ENCODE measurements at regions not wholly inside any gene's neighbourhood (a gene's known extent, or its start where the extent isn't known, plus 50 kb on each side); places are given as distances from the start of the nearest gene placed in this dataset.

DNA sequence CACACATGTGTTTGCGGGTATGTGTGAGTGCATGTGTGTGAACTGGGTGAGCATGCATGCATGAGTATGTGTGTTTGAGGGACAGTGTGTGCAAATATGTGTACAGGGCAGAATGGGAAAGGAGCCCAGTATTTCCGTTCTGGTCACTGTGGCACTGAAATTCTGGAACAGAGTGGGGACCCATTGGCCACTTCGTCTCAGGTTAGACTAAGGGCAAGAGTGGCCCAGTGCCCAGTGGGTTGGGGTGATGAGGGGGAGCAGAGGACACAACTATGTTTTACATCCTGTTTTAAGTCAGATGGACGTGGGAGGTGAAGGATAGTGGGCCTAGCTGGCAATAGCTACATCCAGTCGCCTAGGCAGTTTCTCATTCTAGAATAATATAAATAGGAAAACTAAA is 438.5 kb downstream of the DYNC2H1 start:
- TF ChIP-seq POLR2A (IDR thresholded peaks at IDR 0.05; ENCODE audit: low read depth, low read length) (no peak), TAF1 (IDR thresholded peaks at IDR 0.05; ENCODE audit: borderline replicate concordance, low read depth, low read length) (no peak)

All from GM12892 (cell line).